ENCODE measurements at regions not wholly inside any gene's neighbourhood (a gene's known extent, or its start where the extent isn't known, plus 50 kb on each side); places are given as distances from the start of the nearest gene placed in this dataset.
"Not testable (repeated sequence)": the region's sequence is repeated elsewhere in the genome, so short reads cannot be mapped to it uniquely, and the experiment has no call there.

DNA sequence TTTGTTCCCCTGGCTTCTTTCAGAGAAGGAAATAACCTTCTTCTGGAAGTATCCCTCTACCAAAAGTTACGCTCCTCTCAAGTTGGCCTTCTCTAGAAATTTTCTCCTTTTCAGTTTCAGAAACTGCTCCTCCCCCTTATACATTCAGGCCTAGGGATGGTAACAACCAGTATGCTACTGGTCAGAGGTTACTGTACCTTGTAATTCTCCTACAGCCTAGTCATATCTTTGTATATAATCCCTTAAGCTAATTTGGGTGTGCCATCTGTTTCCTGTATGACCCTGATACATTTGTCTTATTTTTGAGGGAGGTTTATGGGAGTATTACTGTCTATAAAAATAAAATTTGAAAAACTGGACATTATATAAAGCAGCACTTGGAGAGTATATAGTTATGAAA lies 98.0 kb upstream of the NOTCH2NLA start:
- H3K4me3 ChIP-seq (ENCODE audit: low read length), result not testable (repeated sequence)

DNA sequence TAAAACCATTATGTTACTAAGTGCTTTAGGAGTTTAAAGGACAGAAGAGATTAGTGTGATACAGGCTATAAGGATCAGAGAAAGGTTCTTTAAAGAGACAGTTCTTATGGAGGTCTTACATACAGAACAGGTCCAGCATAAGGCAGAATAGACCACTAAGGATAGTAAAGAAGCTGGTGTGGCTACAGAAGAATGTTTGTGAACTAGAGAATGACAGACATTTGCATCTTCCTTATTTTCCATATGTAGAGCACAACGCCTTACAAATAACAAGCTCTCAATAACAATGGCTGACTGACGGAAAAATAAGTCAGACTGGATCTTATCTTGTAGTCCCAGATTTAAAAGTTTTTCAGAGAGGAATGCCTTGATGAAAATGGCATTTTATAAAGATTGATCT lies 95.6 kb upstream of the NOTCH2NLA start:
- H3K4me3 ChIP-seq (ENCODE audit: low read length), result not testable (repeated sequence)

DNA sequence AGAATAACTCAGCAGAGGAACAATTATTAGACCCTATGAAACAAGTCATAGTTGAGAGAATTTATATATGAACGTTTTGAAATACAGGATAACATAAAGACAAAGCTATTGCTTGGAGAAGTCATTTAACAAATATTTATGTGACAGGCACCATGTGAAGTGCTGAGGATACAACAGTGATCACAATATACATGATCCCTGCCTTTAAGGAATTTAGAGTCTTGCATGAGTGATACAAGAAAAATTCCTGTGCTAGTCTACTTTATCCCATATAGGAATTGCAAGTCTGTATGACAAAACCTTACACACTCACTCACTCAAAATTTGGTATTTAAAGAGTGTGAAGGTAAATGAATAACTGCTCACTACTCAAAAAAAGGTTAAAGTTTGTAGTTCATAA lies 94.5 kb upstream of the NOTCH2NLA start:
- not testable (repeated sequence) for H3K4me3 ChIP-seq (ENCODE audit: low read length)

DNA sequence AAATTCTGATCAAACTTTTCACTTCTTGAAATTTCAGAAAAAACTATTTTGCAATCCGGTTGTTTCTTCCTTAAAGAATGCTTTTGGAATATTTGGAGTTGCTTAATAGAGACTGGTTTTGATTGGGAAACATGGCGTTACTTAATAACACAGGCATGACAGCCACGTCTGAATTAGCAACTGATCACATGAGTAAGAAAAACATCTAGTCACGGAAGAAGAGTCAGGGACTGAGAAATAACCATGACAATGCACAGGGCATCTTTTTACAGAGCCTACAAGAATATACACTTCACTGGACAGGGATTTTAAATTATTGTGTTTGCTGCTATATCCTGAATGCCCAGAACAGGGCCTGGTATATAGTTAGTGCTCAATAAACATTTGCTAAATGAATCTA lies 94.1 kb upstream of the NOTCH2NLA start:
- H3K4me3 ChIP-seq (ENCODE audit: low read length), result not testable (repeated sequence)

DNA sequence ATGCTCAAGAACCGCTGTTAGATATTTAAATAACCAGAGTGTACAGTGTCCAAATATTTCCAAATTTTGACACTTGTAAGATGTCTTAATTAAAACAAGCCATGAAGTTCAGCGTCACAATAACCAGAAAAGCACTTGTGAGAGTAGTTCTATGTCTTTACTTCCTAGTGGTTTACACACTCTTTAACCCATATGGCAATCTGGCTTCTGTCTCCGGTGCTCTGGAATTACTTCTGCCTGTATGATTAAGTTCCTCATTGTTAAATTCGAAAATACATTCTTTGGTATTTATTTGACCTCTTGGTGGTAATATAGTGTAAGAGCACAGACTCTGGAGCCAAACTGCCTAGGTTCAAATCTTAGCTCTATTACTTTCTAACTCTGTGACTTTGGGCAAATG lies 89.9 kb upstream of the NOTCH2NLA start:
- not testable (repeated sequence) for H3K4me3 ChIP-seq (ENCODE audit: low read length)

DNA sequence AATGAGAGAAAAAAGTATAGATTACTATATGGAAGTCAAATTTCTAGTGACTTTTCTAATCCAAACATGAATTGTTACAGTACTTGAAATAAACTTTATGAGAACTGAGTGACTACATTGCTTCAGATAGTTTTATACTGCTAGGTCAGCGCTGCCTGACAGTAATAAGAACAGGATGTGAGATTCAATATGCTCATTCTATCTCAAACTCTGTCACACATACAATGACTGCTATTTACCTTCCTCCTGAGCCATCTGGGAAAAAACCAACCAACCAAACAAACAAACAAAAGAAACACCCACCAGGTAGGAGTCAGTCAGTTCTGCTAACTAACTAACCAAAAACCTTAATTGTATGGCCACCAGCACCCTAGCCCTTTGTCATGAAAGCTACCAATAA lies 89.0 kb upstream of the NOTCH2NLA start:
- not testable (repeated sequence) for H3K4me3 ChIP-seq (ENCODE audit: low read length)

DNA sequence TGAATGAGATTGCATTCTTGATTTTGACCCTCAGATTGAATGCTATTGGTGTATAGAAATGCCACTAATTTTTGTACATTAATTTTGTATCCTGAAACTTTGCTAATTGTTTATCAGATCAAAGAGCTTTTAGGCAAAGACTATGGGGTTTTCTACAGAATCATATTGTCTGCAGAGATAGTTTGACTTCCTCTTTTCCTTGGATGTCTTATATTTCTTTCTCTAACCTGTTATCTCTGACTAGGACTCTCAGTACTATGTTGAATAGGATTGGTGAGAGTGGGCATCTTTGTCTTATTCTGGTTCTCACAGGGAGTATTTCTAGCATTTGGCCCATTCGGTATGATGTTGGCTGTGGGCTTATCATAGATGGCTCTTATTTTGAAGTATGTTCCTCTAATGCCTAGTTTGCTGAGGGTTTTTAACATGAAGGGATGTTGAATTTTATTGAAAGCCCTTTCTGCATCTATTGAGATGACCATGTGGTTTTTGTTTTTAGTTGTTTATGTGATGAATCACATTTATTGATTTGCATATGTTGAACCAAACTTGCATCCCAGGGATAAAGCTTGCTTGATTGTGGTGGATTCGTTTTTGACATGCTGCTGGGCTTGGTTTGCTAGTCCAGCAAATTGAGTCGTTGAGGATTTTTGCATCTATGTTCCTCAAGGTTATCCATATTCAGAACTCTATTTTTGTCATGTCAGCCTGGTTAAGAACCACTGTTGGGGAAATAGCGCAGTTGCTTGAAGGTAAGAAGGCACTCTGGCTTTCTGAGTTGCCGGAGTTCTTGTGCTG lies 85.8 kb upstream of the NOTCH2NLA start:
- H3K4me3 ChIP-seq (ENCODE audit: low read length), result not testable (repeated sequence)

DNA sequence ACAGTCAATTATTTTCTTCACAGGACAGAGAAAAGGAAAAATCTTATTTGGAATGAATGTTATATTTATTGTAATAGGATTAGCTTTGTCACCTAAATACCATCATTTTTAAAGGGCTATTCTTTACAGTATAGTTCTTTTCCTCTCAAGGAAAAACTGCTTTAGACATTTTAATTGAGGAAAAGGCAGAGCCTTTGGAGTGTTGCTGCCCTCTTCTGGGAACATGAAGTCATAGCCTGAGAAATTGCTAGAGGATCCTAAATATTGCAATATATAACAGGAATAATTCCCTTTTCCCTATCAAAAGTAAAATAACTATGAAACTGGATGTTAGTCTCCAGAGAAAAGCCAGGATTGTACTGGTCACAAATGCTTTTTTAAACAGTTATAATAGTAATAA lies 81.8 kb upstream of the NOTCH2NLA start:
- not testable (repeated sequence) for H3K4me3 ChIP-seq (ENCODE audit: low read length)

DNA sequence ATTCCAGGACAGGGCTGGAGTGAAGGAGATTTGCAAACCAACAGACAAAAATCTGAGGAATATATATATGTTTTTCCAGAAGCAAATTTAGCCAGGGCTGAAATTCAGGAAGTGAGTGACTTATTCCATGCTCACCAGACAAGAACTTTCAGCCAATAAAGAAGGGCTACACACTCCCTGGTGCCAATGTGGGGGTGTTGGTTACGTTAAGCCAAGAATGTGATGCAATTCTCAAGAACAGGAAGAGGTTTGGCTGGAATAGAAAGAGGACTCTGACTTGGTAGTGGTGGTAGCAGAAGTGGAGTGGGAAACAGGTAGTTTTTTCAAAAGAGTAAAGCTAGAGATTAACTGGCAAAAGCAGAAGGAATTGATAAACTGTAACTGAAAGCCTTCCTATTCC lies 80.6 kb upstream of the NOTCH2NLA start:
- H3K4me3 ChIP-seq (ENCODE audit: low read length), result not testable (repeated sequence)

DNA sequence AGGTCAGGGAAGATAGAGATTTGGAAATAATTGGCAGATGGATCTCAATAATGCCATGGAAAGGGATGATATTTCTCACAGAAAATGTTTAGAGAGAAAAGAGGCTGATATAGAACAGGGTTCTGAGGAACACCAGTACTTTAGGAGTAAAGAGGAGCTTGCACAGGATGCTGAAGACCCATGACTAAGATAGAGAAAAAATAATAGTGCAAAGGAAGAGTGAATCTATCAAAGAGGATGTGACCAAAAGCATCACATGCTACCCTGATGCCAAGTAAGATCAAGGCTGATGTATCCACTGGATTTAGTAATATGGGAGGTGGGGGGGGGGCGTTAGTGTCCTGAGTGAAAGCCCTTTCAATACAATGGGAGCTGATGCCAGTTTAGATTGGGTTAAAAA lies 80.1 kb upstream of the NOTCH2NLA start:
- H3K4me3 ChIP-seq (ENCODE audit: low read length), result not testable (repeated sequence)

DNA sequence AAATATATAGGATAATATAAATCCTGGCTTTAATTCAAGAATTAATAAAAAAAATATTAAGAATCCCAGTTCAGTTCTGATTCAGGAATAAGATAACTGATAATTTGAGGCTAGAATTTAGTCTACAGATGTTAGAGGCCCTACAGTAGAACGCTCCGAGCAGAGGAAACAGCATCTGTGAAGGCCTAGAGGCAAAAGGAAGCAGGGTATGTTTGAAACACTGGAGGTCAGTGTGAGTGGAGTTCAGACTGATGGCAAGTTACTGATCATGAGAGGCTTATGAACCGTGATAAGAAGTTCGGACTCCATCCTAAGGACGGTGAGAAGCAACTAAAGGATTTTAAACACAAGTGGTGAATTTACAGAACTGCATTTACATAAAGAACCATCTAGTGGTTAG lies 79.3 kb upstream of the NOTCH2NLA start:
- H3K4me3 ChIP-seq (ENCODE audit: low read length), result not testable (repeated sequence)

DNA sequence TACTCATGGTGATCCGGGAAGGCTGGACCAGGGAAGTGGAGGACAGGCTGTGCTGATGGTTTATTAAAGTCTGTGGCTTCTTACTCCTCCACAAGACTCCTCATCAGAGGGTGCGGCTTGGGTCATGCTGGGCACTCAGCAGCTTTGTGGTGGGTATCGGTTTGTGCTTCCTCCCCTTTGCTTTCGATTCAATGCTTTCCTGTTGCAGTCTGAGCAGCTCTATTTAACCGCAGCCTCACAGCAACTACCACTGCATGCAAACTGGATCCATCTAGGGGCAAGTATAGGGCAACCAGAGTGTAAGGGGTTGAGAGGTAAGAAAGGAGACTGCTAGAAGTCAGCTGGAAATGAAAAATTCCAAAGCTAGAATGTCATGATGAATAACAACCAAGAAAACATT lies 78.8 kb upstream of the NOTCH2NLA start:
- not testable (repeated sequence) for H3K4me3 ChIP-seq (ENCODE audit: low read length)

DNA sequence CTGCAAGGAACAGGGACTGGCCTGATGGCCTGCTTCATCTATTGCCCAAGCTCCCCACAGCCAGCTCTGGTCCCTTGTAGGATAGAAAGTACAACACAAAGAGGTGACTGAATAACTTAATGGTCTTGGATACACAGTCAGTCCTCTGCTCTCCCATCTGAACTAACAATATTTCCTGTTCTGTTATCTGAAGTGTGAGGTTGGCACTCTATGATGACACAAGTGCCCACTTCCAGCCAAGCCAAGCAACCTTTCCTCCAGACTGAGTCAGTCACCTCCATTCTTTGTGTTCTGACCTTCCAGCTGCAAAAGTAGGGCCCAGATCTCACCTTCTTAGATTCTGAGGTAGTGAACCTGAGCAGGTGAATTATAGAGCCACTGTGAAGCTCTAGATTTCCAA lies 77.8 kb upstream of the NOTCH2NLA start:
- not testable (repeated sequence) for H3K4me3 ChIP-seq (ENCODE audit: low read length)

DNA sequence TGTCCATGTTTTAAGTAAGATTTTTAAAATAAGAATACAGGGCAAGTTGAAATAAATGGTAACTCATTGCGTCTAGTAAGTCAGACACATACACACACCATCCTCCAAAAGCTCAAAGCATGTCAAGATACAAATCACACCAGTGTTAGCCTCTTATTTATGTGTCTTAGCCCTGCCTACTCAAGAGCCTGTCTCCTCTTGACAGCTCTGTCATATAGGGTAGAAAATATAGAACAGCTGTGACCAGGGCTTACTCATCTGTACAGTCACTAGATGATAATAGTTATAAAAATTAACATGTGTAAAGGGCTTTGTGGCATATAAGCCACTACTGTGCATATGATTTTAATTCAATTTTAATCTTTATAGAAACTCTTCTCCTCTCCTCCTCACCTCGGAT lies 76.6 kb upstream of the NOTCH2NLA start:
- H3K4me3 ChIP-seq (ENCODE audit: low read length), result not testable (repeated sequence)

DNA sequence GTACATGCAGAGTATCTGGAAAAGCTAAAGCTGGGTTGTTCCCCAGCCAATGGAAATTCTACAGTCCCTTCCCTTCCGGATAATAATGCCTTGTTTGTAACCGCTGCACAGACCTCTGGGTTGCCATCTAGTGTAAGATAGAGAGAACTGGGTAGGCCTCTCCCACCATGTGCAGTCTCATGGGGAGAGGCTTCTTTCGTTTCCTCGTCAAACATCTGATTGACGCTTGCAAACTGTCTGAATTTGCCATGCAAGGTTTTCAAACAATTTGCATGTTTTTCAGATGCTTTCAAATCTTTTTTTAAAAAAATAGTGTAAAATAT lies 69.7 kb upstream of the NOTCH2NLA start:
- not testable (repeated sequence) for H3K4me3 ChIP-seq (ENCODE audit: low read length)

DNA sequence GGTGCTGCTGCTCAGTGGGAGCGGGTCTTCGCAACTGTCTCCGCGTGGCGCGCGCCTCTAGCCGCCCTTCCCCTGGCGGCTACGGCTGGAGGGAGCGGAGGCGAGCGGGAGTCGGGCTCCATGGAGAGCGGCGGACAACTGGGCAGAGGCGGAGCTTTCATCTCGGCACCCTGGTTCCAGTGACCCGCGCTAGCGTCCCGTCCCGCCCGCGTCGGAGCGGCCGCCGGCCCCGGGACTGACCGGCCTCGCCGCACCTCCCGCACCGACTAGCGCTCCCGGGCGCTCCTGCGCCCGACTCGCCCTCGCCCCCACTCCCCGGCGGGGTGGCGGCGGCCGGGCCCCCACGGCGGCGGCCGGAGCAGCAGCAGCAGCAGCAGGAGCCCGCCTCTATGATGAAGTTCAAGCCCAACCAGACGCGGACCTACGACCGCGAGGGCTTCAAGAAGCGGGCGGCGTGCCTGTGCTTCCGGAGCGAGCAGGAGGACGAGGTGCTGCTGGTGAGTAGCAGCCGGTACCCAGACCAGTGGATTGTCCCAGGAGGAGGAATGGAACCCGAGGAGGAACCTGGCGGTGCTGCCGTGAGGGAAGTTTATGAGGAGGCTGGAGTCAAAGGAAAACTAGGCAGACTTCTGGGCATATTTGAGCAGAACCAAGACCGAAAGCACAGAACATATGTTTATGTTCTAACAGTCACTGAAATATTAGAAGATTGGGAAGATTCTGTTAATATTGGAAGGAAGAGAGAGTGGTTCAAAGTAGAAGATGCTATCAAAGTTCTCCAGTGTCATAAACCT lies 69.2 kb upstream of the NOTCH2NLA start:
- not testable (repeated sequence) for H3K4me3 ChIP-seq (ENCODE audit: low read length)

DNA sequence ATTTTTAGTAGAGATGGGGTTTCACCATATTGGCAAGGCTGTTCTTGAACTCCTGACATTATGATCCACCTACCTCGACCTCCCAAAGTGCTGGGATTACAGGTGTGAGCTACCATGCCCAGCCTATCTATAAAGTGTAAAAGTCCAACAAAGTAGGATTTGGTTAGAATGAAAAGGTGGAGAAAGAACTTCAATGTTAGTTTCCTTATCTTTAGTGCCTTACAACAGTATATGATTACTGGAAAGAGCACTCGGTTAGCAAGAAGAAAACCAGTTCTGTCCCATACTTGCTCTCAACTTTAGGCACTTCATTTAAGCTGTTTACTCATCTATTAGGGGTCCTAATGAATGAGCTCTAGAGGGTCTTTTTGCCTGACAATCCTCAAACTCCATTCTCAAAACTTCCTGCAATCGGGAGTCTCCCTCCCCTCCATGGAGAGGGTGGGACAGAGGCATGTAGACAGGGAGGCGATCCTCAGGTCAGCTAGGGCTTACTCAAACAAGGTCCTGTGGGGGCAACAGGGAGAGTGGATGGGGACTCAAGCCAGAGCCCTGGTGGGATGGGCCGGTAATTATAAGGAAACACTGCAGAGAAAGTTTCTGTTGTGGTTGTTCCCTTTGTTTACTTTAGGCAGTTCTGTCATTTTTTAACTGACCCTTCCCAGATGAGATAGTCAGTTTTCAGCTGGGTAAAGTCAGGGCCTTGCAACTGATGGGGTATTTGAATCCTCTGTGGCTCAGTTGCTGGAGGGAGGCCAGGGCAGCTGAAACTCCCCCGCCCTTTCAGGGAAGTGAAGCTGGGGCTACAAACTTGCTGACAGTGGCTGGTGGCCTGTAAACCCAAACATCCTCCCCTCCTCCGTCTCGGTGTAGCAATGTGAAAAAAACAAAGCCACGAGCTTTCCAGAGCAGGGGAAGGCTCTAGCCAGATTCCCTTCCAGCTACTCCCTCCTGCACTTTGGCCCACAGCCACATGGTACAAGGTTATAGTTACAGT lies 64.4 kb upstream of the NOTCH2NLA start:
- H3K4me3 ChIP-seq (ENCODE audit: low read length), result not testable (repeated sequence)

DNA sequence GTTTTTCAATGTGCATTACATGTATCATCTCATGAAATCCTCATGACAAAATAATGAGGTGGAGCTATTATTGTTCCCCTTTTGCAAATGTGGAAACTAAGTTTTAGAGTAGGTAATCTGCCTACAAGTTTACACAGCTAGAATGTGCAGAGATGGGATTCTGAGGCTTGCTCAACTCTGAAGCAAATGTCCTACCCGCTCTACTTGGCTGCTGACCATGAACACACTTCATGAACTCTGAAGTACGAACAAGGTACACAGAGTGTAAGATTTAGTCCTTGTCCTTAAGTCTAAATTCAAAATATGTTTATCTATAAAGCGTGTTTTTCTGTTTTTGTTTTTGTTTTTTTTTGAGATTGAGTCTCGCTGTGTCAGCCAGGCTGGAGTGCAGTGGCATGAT lies 63.6 kb upstream of the NOTCH2NLA start:
- not testable (repeated sequence) for H3K4me3 ChIP-seq (ENCODE audit: low read length)

DNA sequence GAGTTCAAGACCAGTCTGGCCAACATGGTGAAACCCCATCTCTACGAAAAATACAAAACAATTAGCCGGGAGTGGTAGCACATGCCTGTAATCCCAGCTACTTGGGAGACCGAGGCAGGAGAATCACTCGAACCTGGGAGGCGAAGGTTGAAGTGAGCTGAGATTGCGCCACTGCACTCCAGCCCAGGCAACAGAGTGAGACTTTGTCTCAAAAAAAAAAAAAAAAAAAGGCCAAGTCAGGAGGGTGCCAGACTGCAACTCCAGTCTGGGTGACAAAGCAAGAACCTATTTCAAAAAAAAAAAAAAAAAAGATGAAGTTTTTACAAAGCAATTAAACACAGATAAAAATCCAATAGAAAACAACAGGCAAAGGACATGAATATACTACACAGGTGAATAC lies 59.1 kb upstream of the NOTCH2NLA start:
- H3K4me3 ChIP-seq (ENCODE audit: low read length), result not testable (repeated sequence)

DNA sequence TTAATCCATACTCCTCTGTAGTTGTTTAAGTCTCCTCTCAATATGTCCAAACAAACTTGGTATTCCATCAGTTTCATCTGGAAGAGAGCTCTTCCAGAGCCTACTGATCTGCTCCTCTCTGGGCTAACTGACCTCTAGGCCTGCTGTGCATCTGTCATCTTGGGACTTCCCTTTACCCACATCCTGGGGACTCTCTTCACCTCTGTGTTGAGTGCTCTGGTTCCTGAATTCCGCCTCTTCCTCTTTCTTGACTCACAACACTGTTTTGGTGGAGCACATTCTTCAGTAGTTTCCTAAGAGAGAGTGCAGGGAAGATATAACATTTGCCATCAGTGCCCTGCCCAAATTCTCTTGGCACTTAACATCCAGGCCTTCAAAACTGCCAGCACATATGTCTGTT lies 55.9 kb upstream of the NOTCH2NLA start:
- H3K4me3 ChIP-seq (ENCODE audit: low read length), result not testable (repeated sequence)

DNA sequence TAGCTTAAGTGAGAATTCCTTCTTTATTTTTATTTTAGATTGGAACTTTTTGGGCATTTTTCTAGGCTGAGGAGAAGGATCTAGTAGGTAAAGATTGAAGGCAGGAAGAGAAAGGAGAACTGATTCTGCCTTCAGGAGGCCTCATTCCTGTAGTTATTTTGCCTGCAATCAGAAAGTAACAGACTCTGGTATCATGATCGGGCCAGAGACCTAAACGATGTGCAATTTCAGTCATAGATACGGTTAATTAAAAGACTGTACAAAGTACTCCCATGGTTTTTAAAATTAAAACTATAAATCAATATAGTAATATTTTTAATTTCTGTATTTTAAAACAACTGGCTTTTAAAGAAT lies 54.7 kb upstream of the NOTCH2NLA start:
- H3K4me3 ChIP-seq (ENCODE audit: low read length), result not testable (repeated sequence)

All from GM08714 (cell line).